Glutamatergic neuron (in vitro differentiated cells): ENCODE measurements at regions not wholly inside any gene's neighbourhood (a gene's known extent, or its start where the extent isn't known, plus 50 kb on each side); places are given as distances from the start of the nearest gene placed in this dataset.

Experiments
- DNase-seq: peaks from one replicate; pipeline ENCODE4 v3.0.0; 2022
- H3K27ac Mint-ChIP-seq: one replicate; pipeline ENCODE4 v1.8.0; 2020; ENCODE audit warnings: mild to moderate bottlenecking, mixed read lengths, inconsistent platforms; ENCODE audit not compliant: unreplicated experiment
- H3K27me3 Mint-ChIP-seq: one replicate; pipeline ENCODE4 v1.8.0; 2020; ENCODE audit warnings: mild to moderate bottlenecking, moderate library complexity, mixed read lengths, inconsistent platforms; ENCODE audit not compliant: unreplicated experiment
- H3K36me3 Mint-ChIP-seq: one replicate; pipeline ENCODE4 v1.8.0; 2020; ENCODE audit warnings: mild to moderate bottlenecking, mixed read lengths, inconsistent platforms; ENCODE audit not compliant: unreplicated experiment
- H3K4me1 Mint-ChIP-seq: one replicate; pipeline ENCODE4 v1.8.0; 2020; ENCODE audit warnings: mild to moderate bottlenecking, low read depth, mixed read lengths, inconsistent platforms; ENCODE audit not compliant: unreplicated experiment
- H3K4me3 Mint-ChIP-seq: one replicate; pipeline ENCODE4 v1.8.0; 2020; ENCODE audit warnings: mild to moderate bottlenecking, mixed read lengths, inconsistent platforms; ENCODE audit not compliant: unreplicated experiment
- H3K9me3 Mint-ChIP-seq: one replicate; pipeline ENCODE4 v1.8.0; 2020; ENCODE audit warnings: mild to moderate bottlenecking, moderate library complexity, mixed read lengths, inconsistent platforms; ENCODE audit not compliant: unreplicated experiment
- TF ChIP-seq, protein P1 (sequence below): fragments of 200-600 bp; sonication (generic); IDR thresholded peaks from one replicate; pipeline ENCODE4 v1.5.0; 2021; ENCODE audit not compliant: partially characterized antibody, unreplicated experiment

DNA sequence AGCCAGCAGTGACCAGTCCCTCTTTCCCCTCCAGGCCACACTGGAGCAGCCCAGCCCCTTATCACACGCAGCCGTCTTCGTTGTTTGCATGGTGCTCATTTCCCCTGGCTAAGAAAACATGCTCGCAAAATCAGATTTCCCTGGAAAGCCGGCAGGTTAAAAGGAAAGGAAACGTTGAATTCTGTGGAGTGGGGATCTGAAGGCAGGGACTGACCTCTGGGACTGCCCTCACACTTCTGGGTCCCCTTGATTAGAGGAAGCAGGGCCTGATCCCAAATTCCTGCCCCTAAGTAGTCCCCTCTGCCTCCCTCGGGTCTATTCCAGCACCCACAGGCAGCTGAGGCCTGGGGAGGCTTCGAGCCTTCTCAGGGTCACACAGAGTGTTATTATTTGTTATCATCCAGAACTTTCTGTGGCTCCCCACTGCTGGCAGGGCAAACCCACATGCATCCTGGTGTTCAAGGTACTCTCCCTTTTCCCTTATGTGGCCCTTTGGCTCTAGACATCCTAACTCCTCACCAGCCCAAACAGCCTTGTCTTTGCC, 125.2 kb upstream of the ZBTB40 start:
- Mint-ChIP-seq H3K36me3 (no peaks in the 10 kb centered on the region), H3K4me3 (no peak overlapping the region), H3K27me3 (peaks cover 6% of the 10 kb centered on the region), H3K27ac (no peak overlapping the region), H3K9me3 (no peaks in the 10 kb centered on the region), H3K4me1 (no peaks in the 10 kb centered on the region)
- DNase-seq, result no peak
- TF ChIP-seq, protein P1, sequence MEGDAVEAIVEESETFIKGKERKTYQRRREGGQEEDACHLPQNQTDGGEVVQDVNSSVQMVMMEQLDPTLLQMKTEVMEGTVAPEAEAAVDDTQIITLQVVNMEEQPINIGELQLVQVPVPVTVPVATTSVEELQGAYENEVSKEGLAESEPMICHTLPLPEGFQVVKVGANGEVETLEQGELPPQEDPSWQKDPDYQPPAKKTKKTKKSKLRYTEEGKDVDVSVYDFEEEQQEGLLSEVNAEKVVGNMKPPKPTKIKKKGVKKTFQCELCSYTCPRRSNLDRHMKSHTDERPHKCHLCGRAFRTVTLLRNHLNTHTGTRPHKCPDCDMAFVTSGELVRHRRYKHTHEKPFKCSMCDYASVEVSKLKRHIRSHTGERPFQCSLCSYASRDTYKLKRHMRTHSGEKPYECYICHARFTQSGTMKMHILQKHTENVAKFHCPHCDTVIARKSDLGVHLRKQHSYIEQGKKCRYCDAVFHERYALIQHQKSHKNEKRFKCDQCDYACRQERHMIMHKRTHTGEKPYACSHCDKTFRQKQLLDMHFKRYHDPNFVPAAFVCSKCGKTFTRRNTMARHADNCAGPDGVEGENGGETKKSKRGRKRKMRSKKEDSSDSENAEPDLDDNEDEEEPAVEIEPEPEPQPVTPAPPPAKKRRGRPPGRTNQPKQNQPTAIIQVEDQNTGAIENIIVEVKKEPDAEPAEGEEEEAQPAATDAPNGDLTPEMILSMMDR, result no peak

DNA sequence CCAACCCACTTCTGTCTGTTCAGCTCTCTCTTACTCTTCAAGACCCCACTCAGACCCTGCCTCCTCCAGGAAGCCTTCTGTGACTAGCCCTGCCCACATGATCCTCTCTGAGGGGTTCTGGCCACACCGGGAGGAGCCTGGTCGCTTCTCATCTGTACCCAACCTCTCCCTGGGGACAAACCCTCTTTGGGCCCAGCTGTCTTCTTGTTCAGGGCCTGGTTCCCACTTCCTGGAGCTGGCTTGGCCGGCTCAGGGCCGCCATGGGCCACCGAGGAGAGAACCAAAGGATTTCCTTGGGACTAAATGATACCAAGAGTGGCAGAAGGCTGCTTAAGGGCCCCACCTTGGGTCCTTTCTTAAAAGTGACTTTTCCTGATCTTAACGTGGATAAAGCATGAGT, 124.7 kb upstream of the ZBTB40 start:
- Mint-ChIP-seq H3K4me3 (no peak overlapping the region), H3K36me3 (no peaks in the 10 kb centered on the region), H3K27ac (no peak overlapping the region), H3K9me3 (no peaks in the 10 kb centered on the region), H3K4me1 (no peaks in the 10 kb centered on the region), H3K27me3 (peaks cover 6% of the 10 kb centered on the region)
- TF ChIP-seq, protein P1, result no peak
- no peak for DNase-seq

DNA sequence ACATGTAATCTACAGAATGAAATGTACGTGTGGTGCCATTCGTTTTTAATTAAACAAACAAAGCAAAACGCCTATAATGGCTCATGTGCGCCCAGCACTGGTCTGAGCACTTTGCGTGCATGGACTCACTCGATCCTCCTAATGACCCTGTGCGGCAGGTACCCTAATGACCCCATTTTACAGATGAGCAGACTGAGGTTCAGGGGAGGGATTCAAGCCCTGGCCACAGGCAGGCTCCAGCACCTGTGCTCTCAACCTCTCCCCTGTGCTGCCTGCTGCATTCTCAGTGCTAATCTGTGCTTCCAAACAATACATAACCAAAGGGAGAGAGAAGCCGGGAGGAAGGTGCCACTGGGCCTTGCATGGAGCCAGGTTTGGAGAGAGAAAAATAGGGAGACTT, 124.2 kb upstream of the ZBTB40 start:
- no peaks in the 10 kb centered on the region for H3K4me1 Mint-ChIP-seq
- DNase-seq, result no peak

DNA sequence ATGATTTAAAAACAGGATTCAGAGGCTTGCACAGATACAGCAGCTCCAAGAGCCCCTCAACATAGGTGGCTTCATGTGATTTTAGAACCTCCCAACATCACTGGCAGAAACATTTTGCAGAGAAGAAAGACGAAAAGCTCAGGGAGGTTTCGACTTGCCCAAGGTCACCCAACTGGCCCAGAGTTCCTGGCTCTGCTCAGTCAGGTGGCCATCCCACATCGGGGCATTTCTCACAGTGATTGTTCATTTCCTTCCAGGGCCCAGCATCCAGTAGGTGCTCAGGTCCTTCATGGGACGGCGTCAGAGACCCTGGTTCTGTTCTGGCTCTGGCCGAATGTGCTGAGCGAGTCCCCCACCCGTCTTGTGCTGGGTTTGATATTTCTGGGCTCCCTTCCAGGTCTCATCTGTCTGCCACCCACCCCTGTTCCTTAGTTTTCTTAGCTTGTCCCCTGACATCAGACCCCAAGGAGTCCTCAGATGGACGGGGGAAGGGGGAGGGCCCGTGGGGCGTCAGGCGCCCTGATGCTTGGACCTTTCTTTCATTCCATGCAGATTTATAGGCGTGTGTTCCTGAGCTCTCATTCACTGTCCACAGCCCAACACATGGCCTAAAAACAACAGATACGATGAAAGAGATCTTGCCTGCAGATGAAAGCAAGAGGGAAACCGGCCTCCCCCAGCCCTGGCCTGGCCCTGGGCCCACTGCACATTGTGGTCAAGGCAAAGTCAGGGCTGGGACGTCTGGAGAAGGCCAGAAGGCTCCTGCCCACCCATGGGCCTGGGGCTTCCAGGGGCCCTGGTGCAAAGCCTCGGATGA, 123.1 kb upstream of the ZBTB40 start:
- Mint-ChIP-seq H3K4me1 (no peaks in the 10 kb centered on the region), H3K9me3 (no peaks in the 10 kb centered on the region), H3K27me3 (peaks cover 6% of the 10 kb centered on the region), H3K27ac (no peak overlapping the region), H3K36me3 (no peaks in the 10 kb centered on the region), H3K4me3 (no peak overlapping the region)
- no peak for DNase-seq
- TF ChIP-seq, protein P1, result no peak

More for the DNA sequence above, 124.2 kb upstream of the ZBTB40 start:
- no peak overlapping the region for H3K4me3 Mint-ChIP-seq
- TF ChIP-seq, protein P1, result no peak
- peaks cover 6% of the 10 kb centered on the region for H3K27me3 Mint-ChIP-seq
- H3K36me3 Mint-ChIP-seq, result no peaks in the 10 kb centered on the region
- H3K27ac Mint-ChIP-seq, result no peak overlapping the region
- no peaks in the 10 kb centered on the region for H3K9me3 Mint-ChIP-seq

DNA sequence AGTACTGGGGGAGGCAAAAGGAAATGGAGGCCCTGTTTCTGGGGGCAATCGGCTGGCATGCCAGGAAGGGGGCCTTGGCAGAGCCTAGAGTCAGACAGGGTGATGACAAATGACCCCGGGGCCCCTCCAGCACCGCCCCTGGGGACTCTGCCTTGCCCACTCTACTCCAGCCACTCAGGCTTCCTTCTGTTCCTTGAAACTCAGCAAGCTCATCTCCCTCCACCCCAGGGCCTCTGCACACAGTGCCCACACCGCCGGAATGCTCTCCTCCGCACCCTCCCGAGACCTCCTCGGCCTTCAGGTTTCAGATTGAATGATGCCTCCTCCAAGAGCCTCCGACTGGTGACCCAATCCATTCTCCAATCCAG, 122.5 kb upstream of the ZBTB40 start:
- Mint-ChIP-seq H3K36me3 (no peaks in the 10 kb centered on the region), H3K4me3 (no peak overlapping the region), H3K9me3 (no peaks in the 10 kb centered on the region), H3K27me3 (peaks cover 6% of the 10 kb centered on the region), H3K27ac (no peak overlapping the region), H3K4me1 (no peaks in the 10 kb centered on the region)
- TF ChIP-seq, protein P1, result no peak
- no peak for DNase-seq
